ENCODE measurements at regions not wholly inside any gene's neighbourhood (a gene's known extent, or its start where the extent isn't known, plus 50 kb on each side); places are given as distances from the start of the nearest gene placed in this dataset.

DNA sequence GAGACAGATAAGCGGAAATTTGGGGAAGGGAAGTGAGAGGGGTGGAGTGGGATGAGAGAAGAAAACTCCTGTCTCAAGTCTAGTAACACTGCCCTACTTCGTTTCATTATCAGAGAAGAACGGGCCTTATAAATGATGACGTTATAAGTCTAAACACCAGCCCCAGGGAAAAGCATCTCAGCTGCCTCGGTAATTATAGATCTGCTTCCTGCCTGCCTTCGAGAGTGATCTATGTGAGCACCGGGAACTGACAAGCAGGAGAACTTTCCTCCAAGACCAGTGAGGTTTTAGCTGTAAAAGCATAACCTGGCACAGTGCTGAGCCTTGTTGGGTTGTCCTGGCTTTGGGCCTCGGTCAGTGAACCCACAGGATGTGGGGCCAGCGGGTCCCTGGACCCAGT is 227.9 kb upstream of the SIX2 start:
- Mint-ChIP-seq H3K9me3 (ENCODE audit: unreplicated experiment) (no peaks in the 10 kb centered on the region), H3K27ac (ENCODE audit: unreplicated experiment) (no peak overlapping the region), H3K4me1 (ENCODE audit: low read depth, unreplicated experiment) (no peaks in the 10 kb centered on the region), H3K4me3 (ENCODE audit: unreplicated experiment) (no peak overlapping the region), H3K36me3 (ENCODE audit: unreplicated experiment) (no peaks in the 10 kb centered on the region), H3K27me3 (ENCODE audit: unreplicated experiment) (no peaks in the 10 kb centered on the region)
- DNase-seq, result no peak
- no peak for TF ChIP-seq CTCF (IDR thresholded peaks at IDR 0.05; ENCODE audit: partially characterized antibody, unreplicated experiment)

DNA sequence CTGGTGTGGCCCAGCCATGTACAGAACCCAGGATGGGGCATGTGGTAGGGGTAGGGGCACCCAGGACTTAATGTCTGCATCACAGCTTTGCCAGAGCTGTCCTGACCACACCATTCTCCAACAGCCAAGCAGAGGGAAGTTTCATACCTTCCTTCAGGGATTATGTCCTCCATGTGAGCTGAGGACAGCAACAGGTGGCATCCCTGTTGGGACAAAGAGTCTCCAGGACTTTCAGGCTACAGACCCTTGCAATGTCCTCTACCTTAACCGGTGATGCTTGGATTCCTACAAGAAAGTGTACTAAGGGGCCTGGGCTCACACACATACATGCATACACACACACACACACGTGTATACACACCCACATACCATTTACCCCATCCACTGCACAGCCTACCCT is 227.0 kb upstream of the SIX2 start:
- DNase-seq, result no peak
- no peaks in the 10 kb centered on the region for H3K27me3 Mint-ChIP-seq (ENCODE audit: unreplicated experiment)
- H3K4me3 Mint-ChIP-seq (ENCODE audit: unreplicated experiment), result no peak overlapping the region
- H3K36me3 Mint-ChIP-seq (ENCODE audit: unreplicated experiment), result no peaks in the 10 kb centered on the region
- no peak for TF ChIP-seq CTCF (IDR thresholded peaks at IDR 0.05; ENCODE audit: partially characterized antibody, unreplicated experiment)
- no peaks in the 10 kb centered on the region for H3K9me3 Mint-ChIP-seq (ENCODE audit: unreplicated experiment)
- H3K27ac Mint-ChIP-seq (ENCODE audit: unreplicated experiment), result no peak overlapping the region
- H3K4me1 Mint-ChIP-seq (ENCODE audit: low read depth, unreplicated experiment), result no peaks in the 10 kb centered on the region

- Mint-ChIP-seq H3K9me3 (ENCODE audit: unreplicated experiment) (no peaks in the 10 kb centered on the region), H3K27me3 (ENCODE audit: unreplicated experiment) (no peaks in the 10 kb centered on the region), H3K4me1 (ENCODE audit: low read depth, unreplicated experiment) (no peaks in the 10 kb centered on the region), H3K36me3 (ENCODE audit: unreplicated experiment) (no peaks in the 10 kb centered on the region), H3K4me3 (ENCODE audit: unreplicated experiment) (no peak overlapping the region), H3K27ac (ENCODE audit: unreplicated experiment) (no peak overlapping the region)
- TF ChIP-seq CTCF (IDR thresholded peaks at IDR 0.05; ENCODE audit: partially characterized antibody, unreplicated experiment), result no peak
- no peak for DNase-seq
Observed at GRCh38 chr2:45233301-45233700, 224.0 kb upstream of the SIX2 start.

- Mint-ChIP-seq H3K27me3 (ENCODE audit: unreplicated experiment) (no peaks in the 10 kb centered on the region), H3K4me1 (ENCODE audit: low read depth, unreplicated experiment) (no peaks in the 10 kb centered on the region), H3K9me3 (ENCODE audit: unreplicated experiment) (no peaks in the 10 kb centered on the region), H3K36me3 (ENCODE audit: unreplicated experiment) (peaks cover 4% of the 10 kb centered on the region), H3K27ac (ENCODE audit: unreplicated experiment) (no peak overlapping the region), H3K4me3 (ENCODE audit: unreplicated experiment) (no peak overlapping the region)
- no peak for DNase-seq
- no peak for TF ChIP-seq CTCF (IDR thresholded peaks at IDR 0.05; ENCODE audit: partially characterized antibody, unreplicated experiment)
Observed at GRCh38 chr2:45232818-45233217, 223.6 kb upstream of the SIX2 start.

- Mint-ChIP-seq H3K27me3 (ENCODE audit: unreplicated experiment) (no peaks in the 10 kb centered on the region), H3K27ac (ENCODE audit: unreplicated experiment) (no peak overlapping the region), H3K4me1 (ENCODE audit: low read depth, unreplicated experiment) (peaks cover 4% of the 10 kb centered on the region), H3K4me3 (ENCODE audit: unreplicated experiment) (no peak overlapping the region), H3K9me3 (ENCODE audit: unreplicated experiment) (no peaks in the 10 kb centered on the region), H3K36me3 (ENCODE audit: unreplicated experiment) (peaks cover 4% of the 10 kb centered on the region)
- DNase-seq, result no peak
- no peak for TF ChIP-seq CTCF (IDR thresholded peaks at IDR 0.05; ENCODE audit: partially characterized antibody, unreplicated experiment)
Observed at GRCh38 chr2:45229411-45229810, 220.2 kb upstream of the SIX2 start.
